GM18498 (cell line): ENCODE measurements at regions not wholly inside any gene's neighbourhood (a gene's known extent, or its start where the extent isn't known, plus 50 kb on each side); places are given as distances from the start of the nearest gene placed in this dataset.
A peak's percentile ranks its signal among the peaks of the same experiment; 100 is the strongest.
"Not testable (repeated sequence)": the region's sequence is repeated elsewhere in the genome, so short reads cannot be mapped to it uniquely, and the experiment has no call there.

Experiments used
- ATAC-seq: cut with Tn5 transposase; IDR thresholded peaks from one replicate; pipeline ENCODE4 v1.9.1; 2021; ENCODE audit warnings: mild to moderate bottlenecking, moderate library complexity; ENCODE audit not compliant: unreplicated experiment

- not testable (repeated sequence) for ATAC-seq
Measured at GRCh38 chrX:140633105-140633504, 76.5 kb upstream of the LINC00632 start.

- ATAC-seq: no peak
Measured at GRCh38 chrX:140608111-140608510, 101.4 kb upstream of the LINC00632 start.

- no peak for ATAC-seq
Measured at GRCh38 chrX:140602140-140602539, 97.3 kb upstream of the SOX3 start.

- ATAC-seq: no peak
Measured at GRCh38 chrX:140599851-140600250, 95.0 kb upstream of the SOX3 start.

GRCh38 chrX:140589657-140590056, 84.8 kb upstream of the SOX3 start:
- ATAC-seq: no peak

- ATAC-seq: no peak
Measured at GRCh38 chrX:140586951-140587350, 82.1 kb upstream of the SOX3 start.

GRCh38 chrX:140580478-140580877, 75.6 kb upstream of the SOX3 start:
- no peak for ATAC-seq

- peak; percentile 78 for ATAC-seq
Measured at GRCh38 chrX:140572724-140573123, 67.9 kb upstream of the SOX3 start.

GRCh38 chrX:140563893-140564292, 59.0 kb upstream of the SOX3 start:
- no peak for ATAC-seq
